OCI-LY3 (cell line): ENCODE measurements at regions not wholly inside any gene's neighbourhood (a gene's known extent, or its start where the extent isn't known, plus 50 kb on each side); places are given as distances from the start of the nearest gene placed in this dataset.
"Not testable (repeated sequence)": the region's sequence is repeated elsewhere in the genome, so short reads cannot be mapped to it uniquely, and the experiment has no call there.

Source experiments
- H2AFZ ChIP-seq: fragments of 200-600, 300-600 bp; shearing (Covaris generic); 2 replicates; pipeline ENCODE4 v1.6.0; 2014; ENCODE audit warnings: antibody characterized with exemption, low read depth, low read length
- H3K27ac ChIP-seq: fragments of 200-600, 300-600 bp; sonication (generic); 2 replicates; pipeline ENCODE4 v1.5.1; 2014; ENCODE audit warnings: mild to moderate bottlenecking, low read length, moderate library complexity, mixed read lengths
- H3K27me3 ChIP-seq: fragments of 200-600, 300-600 bp; sonication (generic); 2 replicates; pipeline ENCODE4 v1.6.1; 2014; ENCODE audit warnings: low read depth, low read length, mixed read lengths
- H3K36me3 ChIP-seq: fragments of 200-600, 300-600 bp; sonication (generic); replicated peaks from 2 replicates; pipeline ENCODE3; 2014; ENCODE audit warnings: low read depth, low read length, mixed read lengths
- H3K4me1 ChIP-seq: fragments of 300-600, 200-600 bp; sonication (generic); 2 replicates; pipeline ENCODE4 v1.6.1; 2014; ENCODE audit warnings: low read length, mixed read lengths
- H3K4me2 ChIP-seq: fragments of 200-600, 300-600 bp; sonication (generic); 2 replicates; pipeline ENCODE4 v1.6.1; 2014; ENCODE audit warnings: low read length, mixed read lengths
- H3K4me3 ChIP-seq: fragments of 300-600, 200-600 bp; sonication (generic); 2 replicates; pipeline ENCODE4 v1.5.1; 2014; ENCODE audit warnings: antibody characterized with exemption, mild to moderate bottlenecking, low read length, moderate library complexity
- H3K79me2 ChIP-seq: fragments of 300-600, 200-600 bp; shearing (Covaris generic); 2 replicates; pipeline ENCODE4 v1.6.1; 2014; ENCODE audit warnings: mild to moderate bottlenecking, low read length, mixed read lengths
- H3K9ac ChIP-seq: fragments of 300-600, 200-600 bp; shearing (Covaris generic); 2 replicates; pipeline ENCODE4 v1.6.0; 2014; ENCODE audit warnings: mild to moderate bottlenecking, low read length, moderate library complexity
- H3K9me3 ChIP-seq: fragments of 200-600, 300-600 bp; shearing (Covaris generic); 2 replicates; pipeline ENCODE4 v1.6.1; 2014; ENCODE audit warnings: low read length, mixed read lengths; ENCODE audit not compliant: insufficient read depth
- H4K20me1 ChIP-seq: fragments of 200-600, 300-600 bp; sonication (generic); 2 replicates; pipeline ENCODE4 v1.6.1; 2016; ENCODE audit warnings: low read length, mixed read lengths; ENCODE audit not compliant: insufficient read depth

DNA sequence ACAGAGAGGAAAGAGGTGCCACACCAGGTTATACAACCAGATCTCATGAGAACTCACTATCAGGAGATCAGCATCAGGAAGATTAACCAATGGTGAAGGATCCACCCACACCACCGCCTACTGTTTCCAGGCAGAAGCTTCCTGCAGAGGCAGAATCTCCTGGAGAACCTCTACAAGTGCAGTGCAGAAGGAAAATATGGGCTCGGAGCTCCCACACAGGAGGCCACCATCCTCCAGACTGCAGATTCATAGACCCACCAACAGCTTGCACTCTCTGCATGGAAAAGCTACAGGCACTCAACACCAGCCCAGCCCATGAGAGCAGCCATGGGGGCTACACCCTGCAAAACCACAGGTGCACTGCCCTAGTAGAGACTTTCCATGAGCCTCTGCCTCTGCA lies 284.0 kb downstream of the POTED start:
- H3K4me3 ChIP-seq, H4K20me1 ChIP-seq, H3K27ac ChIP-seq, H3K27me3 ChIP-seq, H3K4me1 ChIP-seq, H3K4me2 ChIP-seq, H3K36me3 ChIP-seq, H2AFZ ChIP-seq, H3K79me2 ChIP-seq, H3K9ac ChIP-seq, H3K9me3 ChIP-seq: not testable (repeated sequence)

DNA sequence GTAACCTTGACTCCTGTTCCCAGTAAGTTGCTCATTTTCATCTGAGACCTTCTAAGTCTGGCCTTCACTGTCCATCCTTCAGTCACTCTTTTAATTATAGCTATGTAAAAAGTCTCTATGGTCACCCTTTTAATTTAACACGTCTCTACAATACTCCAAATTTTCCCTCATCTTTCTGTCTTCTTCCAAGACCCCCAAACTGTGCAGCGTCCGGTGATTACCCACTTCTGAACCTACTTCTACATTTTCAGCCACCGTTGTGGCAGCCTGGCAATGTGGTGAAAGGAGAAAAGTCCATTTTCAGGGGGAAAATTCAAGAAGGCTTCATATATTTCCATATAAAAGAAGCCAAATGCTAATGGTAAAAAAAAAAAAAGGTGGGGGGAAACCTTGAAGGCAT lies 283.4 kb downstream of the POTED start:
- H3K79me2 ChIP-seq, H3K4me1 ChIP-seq, H3K9me3 ChIP-seq, H3K36me3 ChIP-seq, H3K27me3 ChIP-seq, H2AFZ ChIP-seq, H3K27ac ChIP-seq, H4K20me1 ChIP-seq, H3K4me3 ChIP-seq, H3K9ac ChIP-seq, H3K4me2 ChIP-seq: not testable (repeated sequence)

DNA sequence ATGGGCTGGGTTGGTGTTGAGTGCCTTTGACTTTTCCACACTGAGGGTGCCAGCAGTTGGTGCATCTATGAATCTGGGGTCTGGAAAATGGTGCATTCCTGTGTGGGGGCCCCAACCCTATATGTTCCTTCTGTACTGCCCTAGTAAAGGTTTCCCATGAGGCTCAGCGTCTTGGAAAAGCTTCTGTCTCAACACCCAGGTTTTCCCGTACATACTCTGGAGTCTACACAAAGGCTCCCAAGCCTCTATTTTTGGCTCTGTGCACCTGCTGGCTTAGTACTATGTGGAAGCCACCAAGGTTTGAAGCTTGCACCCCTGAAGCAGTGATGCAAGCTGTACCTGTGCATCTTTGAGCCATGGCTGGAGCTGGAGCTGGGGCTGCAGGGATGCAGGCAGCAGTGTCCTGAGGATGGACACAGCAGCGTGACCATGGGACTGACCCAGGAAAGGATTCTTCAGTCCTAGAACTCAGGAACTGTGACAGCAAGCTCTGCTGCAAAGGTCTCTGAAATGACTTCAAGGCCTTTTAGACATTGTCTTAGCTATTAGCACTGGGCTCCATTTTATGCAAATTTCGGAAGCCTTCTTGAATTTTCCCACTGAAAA lies 282.7 kb downstream of the POTED start:
- not testable (repeated sequence) for H2AFZ ChIP-seq, H3K36me3 ChIP-seq, H3K27me3 ChIP-seq, H3K79me2 ChIP-seq, H3K9ac ChIP-seq, H3K9me3 ChIP-seq, H3K27ac ChIP-seq, H3K4me1 ChIP-seq, H3K4me2 ChIP-seq, H4K20me1 ChIP-seq, H3K4me3 ChIP-seq

DNA sequence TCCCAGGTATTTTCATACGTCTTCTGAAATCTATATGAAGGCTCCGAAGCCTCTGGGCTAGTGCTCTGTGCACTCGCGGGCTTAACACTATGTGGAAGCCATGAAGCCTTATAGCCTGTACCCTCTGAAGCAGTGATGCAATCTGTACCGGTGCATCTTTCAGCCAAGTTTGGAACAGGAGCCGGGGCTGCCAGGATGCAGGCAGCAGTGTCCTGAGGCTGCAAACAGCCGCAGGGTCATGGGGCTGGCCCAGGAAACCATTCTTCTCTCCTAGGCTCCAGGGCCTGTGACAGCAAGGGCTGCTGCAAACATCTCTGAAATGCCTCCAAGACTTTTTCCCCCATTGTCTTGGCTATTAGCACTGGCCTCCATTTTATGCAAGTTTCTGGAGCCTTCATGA lies 279.6 kb downstream of the POTED start:
- H3K79me2 ChIP-seq, H3K9me3 ChIP-seq, H4K20me1 ChIP-seq, H3K27me3 ChIP-seq, H3K4me2 ChIP-seq, H2AFZ ChIP-seq, H3K27ac ChIP-seq, H3K36me3 ChIP-seq, H3K9ac ChIP-seq, H3K4me1 ChIP-seq, H3K4me3 ChIP-seq: not testable (repeated sequence)

DNA sequence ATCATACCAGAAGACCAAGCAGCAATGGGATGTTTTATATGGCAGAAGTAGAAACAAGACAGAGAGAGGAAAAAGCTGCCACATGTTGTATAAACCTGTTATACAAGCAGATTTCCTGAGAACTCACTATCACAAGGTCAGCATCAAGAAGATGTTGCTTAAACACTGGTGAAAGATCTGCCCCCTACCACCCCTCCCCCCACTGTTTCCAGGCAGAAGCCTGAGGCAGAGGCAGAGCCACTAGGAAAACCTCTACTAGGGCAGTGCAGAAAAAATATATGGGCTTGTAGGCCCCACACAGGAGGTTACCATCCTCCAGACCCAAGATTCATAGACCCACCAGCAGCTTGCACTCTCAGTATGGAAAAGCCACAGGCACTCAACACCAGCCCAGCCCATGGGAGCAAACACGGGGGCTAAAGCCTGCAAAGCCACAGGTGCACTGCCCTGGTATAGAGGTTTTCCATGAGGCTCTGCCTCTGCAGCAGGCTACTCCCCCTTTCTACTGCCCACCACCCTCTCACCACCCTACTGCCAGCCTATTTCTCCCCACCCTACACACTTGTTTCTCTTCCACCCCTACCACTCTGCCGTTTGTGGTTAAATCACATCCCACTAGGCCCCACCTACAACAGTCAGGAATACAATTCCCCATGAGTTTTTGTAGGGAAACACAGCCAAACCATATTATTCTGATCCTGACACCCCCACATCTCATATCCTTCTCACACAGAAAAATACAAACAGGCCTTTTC lies 274.2 kb downstream of the POTED start:
- not testable (repeated sequence) for H3K4me1 ChIP-seq, H3K4me3 ChIP-seq, H3K4me2 ChIP-seq, H3K36me3 ChIP-seq, H3K9ac ChIP-seq, H3K9me3 ChIP-seq, H3K27ac ChIP-seq, H2AFZ ChIP-seq, H3K79me2 ChIP-seq, H3K27me3 ChIP-seq, H4K20me1 ChIP-seq

DNA sequence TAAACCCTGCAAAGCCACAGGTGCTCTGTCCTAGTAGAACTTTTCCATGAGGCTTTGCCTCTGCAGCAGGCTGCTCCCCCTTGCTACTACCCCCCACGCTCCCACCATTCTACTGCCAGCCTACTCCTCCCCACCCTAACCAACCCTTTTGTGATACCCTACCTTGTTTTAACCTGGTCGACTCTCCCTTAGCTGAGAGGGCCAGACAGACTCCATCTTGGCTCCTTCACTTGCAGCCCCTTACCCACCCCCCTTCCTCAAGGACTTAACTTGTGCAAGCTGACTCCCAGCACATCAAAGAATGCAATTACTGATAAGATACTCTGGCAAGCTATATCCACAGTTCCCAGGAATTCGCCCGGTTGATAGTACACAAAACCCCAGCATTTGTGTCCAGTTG lies 267.9 kb downstream of the POTED start:
- H3K79me2 ChIP-seq, H4K20me1 ChIP-seq, H3K9me3 ChIP-seq: not testable (repeated sequence)

DNA sequence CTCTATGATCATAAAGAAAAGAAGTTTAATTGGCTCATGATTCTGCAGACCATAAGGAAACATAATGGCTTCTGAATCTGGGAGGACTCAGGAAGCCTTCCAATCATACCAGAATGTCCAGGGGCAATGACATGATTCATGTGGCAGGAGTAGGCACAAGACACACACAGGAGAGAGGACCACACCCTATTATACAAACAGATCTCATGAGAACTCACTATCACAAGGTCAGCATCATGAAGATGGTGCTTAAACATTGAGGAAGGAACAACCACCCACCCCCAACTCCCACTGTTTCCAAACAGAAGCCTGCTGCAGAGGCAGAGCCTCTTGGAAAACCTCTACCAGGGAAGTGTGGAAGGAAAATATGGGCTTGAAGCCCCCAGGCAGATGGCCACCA lies 267.4 kb downstream of the POTED start:
- H3K9ac ChIP-seq, H3K4me2 ChIP-seq, H2AFZ ChIP-seq, H4K20me1 ChIP-seq, H3K4me1 ChIP-seq, H3K27me3 ChIP-seq, H3K9me3 ChIP-seq, H3K79me2 ChIP-seq, H3K36me3 ChIP-seq, H3K4me3 ChIP-seq, H3K27ac ChIP-seq: not testable (repeated sequence)

More for the DNA sequence above, 267.9 kb downstream of the POTED start:
- not testable (repeated sequence) for H3K27me3 ChIP-seq, H3K4me1 ChIP-seq, H3K27ac ChIP-seq, H2AFZ ChIP-seq, H3K4me3 ChIP-seq, H3K9ac ChIP-seq, H3K36me3 ChIP-seq, H3K4me2 ChIP-seq

DNA sequence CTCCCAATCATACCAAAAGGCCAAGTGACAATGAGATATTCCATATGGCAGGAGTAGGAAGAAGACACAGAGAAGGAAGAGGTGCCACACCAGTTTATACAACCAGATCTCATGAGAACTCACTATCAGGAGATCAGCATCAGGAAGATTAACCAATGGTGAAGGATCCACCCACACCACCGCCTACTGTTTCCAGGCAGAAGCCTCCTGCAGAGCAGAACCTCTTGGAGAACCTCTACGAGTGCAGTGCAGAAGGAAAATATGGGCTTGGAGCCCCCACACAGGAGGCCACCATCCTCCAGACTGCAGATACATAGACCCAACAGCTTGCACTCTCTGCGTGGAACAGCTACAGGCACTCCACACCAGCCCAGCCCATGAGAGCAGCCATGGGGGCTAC lies 264.4 kb downstream of the POTED start:
- H3K9ac ChIP-seq, result not testable (repeated sequence)

More for the DNA sequence above, 264.4 kb downstream of the POTED start:
- not testable (repeated sequence) for H3K36me3 ChIP-seq, H3K4me1 ChIP-seq, H2AFZ ChIP-seq, H3K27ac ChIP-seq, H3K79me2 ChIP-seq, H4K20me1 ChIP-seq, H3K9me3 ChIP-seq, H3K27me3 ChIP-seq, H3K4me2 ChIP-seq, H3K4me3 ChIP-seq
